GM18519 (cell line): ENCODE measurements at regions not wholly inside any gene's neighbourhood (a gene's known extent, or its start where the extent isn't known, plus 50 kb on each side); places are given as distances from the start of the nearest gene placed in this dataset.
"Not testable (repeated sequence)": the region's sequence is repeated elsewhere in the genome, so short reads cannot be mapped to it uniquely, and the experiment has no call there.

Experiments used
- ATAC-seq: cut with Tn5 transposase; IDR thresholded peaks from one replicate; pipeline ENCODE4 v1.9.1; 2021; ENCODE audit warnings: mild to moderate bottlenecking, moderate library complexity; ENCODE audit not compliant: unreplicated experiment, low FRiP score

DNA sequence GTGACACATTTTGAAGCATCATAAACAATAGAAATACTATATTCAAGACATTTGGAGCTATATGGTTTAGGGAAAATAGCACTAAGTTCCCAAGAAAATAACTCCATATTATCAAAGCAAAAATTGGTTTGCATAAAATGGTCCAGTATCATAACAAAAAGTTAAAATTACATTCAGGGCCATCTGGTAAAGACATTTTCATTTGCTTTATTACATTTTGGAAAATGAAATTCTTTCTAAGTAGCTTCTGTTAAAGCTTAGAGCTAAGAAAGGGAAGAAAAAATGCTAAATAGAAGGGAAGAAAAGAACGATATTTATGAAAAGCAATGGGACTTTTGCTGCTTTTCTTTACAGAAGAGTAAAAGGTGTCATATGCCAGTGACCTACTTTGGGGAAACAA is 155.4 kb upstream of the GOT2 start:
- ATAC-seq, result no peak

DNA sequence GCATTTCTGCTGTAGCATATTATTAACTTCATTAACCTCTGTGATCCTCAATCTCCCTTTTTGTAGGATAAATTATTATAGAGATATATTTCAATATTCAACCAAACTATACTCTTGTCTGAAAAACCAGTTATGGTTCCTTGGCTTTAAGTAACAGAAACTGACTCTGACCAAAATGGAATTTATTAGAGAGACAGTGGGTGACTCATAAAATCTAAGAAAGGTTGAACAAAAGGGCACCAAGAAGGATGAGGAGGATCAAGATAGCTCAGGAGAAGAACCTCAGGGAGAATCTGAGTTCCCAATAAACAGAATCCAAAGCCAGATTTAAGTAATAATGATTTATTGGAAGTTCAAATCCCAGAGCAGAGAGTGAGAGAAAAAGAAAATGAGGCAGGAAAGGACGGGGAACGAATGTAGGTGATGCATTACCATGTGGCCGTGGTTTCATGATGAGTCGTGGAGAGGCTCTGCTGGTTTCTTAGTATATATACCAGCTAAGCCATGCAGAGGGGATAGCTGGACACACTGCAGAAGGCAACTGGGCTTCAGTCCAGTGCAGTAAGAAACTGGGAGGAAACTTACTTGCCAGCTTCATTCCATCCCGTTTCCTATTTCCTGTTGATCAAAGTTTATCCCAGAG is 151.5 kb upstream of the GOT2 start:
- ATAC-seq, result peak; percentile 58

DNA sequence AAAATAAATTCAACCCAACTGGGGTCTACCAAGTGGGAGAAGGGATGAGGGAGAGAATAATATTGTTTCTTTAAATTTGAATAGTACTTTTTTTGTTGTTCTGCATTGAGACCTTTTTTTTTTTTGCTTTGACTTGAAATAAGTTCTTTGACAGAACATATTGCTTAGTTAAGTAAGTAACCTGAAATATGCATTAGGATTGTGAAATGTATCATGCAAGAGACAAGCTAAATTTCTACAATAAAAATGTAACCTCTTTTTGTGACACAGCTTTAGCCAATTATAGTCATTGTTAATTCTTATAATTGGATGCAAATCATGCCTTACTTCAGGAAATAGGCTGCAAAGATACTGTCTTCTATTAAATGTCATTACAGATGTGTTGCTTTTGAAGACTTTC is 150.0 kb upstream of the GOT2 start:
- ATAC-seq, result no peak

DNA sequence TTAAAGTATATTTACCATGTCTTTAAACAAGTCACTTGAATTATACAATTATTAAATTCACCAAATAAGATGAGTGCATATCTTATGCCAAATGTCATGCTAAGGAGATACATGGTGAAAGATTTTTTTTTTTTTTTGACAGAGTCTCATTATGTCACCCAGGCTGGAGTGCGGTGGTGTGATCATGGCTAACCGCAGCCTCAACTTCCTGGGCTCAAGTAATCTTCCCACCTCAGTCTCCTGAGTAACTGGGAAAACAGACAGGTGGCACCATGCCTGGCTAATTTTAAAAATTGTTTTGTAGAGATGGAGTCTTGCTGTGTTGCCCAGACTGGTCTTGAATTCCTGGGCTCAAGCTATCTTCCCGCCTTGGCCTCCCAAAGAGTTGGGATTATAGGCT is 149.0 kb upstream of the GOT2 start:
- no peak for ATAC-seq

DNA sequence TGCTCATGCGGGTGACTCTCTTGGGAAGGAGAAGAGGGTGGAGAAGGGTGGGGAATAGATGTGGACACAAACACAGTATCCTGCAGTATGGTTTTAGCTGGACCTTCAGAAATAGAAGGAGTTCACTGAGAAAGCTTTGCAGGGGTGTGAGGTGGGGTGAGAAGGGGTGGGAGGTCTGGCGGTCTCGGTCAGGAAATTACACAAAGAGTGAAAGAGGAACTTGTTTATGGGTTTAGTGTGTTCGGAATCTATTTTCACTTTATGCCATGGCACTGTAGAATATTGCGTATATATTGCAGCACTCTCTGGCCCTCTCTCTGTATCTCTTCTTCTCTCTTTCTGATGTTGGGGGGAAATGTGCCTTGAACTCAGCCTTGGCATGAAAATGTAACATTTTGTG is 148.2 kb upstream of the GOT2 start:
- peak; percentile 89 for ATAC-seq

DNA sequence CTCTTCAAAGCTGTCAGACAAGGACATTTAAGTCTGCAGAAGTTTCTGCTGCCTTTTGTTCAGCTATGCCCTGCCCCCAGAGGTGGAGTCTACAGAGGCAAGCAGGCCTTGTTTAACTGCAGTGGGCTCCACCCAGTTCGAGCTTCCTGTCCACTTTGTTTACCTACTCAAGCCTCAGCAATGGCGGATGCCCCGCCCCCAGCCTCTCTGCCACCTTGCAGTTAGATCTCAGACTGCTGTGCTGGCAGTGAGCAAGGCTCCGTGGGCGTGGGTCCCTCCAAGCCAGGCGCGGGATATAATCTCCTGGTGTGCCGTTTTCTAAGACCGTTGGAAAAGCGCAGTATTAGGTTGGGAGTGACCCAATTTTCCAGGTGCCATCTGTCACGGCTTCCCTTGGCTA is 144.5 kb upstream of the GOT2 start:
- ATAC-seq, result not testable (repeated sequence)

DNA sequence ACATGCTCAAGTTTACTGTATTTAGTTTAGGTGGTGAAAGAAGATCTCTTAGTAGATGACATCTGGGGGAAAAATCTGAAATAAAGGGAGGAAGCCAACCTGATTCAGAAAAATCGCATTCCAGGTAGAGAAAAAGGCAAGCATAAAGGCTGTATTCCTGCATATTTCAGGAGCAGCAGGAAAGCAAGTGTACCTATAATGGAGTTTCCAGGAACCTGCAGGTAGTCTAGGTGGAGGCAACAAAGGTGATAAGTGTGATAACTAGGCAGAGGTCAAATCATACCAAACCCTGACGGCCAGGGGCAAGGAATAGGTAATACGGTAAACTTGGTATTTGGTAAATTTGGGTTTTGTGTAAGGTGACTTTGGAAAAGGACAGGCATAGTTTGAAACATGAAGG is 132.8 kb upstream of the GOT2 start:
- ATAC-seq, result no peak

DNA sequence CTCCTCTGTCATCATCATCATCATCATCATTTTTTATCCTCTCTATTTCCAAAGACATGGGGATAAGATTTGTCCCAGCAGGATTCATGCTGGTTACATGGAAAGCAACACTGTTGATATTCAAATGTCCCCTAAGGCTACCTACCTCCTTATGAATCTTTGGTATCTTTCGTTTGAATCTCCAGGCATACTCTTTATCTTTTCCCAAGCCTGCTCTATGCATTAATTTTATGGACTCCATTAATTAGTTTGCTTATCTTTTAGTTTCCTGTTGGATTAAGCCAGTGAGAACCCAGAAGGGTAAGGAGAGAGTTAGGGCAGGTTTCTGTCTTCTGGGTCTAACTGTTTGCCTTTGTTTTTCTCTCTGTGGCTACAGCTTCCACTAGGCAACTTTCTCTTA is 129.6 kb upstream of the GOT2 start:
- no peak for ATAC-seq

DNA sequence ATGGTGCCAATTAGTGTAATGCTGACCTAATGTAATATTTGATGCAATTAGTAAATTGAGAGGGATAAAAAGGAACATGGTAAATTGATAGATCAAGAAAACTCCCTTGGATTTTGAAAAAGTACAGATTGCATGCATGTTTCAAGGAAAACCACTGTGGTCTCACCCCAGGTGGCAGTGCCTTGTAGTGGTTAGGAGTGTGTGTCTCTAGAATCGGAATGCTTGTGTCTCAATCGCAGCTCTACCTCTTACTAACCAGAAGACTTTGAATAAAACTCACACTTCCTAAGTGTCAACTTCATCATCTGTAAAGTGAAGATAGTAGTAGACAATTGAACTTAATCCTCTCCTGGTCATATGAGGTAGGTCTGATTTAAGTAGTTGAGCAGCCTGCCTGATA is 128.9 kb upstream of the GOT2 start:
- no peak for ATAC-seq

DNA sequence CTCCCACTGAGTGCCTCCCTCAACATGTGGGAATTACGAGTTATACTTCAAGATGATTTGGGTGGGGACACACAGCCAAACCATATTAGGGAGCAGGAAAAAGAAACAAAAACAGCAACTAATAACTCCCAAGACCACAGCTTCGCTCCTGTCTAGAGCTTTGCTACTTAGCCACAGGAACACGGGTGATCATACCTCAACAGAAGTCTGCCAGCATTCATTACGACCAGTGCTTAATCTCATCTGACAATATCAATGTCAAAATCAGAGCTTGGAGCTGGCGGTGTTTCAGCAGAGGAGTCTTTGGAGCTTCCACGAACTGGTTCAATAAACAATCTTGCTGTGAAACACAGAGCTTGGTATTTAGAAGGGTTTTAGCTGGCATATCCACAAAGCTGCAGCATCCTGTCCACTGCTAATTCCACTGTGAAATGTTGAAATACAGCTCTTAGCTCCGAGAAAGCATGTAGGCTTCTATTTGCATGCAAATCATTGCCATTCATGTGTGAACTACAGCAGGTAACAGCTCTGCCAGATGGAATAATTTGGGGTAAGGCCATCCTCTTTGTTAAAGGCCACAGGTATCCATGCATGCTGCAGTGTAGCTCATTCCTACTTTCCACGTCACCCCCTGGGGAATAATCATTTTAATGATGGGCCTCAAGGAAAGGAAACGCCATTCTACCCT is 128.4 kb upstream of the GOT2 start:
- no peak for ATAC-seq

DNA sequence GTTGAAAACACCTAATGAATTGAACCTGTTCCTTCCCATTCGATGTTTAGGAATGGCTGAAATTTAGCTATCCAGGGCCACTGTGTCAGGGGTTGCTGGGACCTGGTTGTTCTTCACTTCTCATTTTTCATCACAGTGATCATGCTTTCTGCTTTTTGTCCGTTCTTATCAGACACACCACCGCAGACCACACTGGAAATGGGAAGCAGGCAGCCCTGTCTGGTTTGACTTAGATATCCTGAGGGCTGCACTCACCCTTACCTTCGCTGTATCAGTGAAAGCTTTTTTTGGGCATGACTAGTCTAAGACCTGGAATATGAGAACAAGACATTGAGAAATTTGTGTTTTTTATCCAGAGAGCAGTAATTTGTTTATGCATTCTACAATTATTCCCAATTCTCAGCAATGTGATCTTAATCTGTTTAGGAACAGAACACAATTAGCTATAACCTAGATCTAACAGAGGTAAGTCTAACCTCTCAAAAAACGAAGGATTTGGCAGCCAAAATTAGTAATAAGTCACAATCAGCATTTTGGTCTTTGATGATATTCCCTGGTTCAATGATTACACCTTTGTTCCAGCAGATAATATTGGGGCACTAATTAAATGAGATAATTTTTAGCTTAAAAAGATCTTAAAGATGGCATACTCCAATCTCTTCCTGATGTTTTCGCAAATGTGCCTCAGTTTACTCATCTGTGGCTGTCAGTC is 126.0 kb upstream of the GOT2 start:
- ATAC-seq, result no peak

DNA sequence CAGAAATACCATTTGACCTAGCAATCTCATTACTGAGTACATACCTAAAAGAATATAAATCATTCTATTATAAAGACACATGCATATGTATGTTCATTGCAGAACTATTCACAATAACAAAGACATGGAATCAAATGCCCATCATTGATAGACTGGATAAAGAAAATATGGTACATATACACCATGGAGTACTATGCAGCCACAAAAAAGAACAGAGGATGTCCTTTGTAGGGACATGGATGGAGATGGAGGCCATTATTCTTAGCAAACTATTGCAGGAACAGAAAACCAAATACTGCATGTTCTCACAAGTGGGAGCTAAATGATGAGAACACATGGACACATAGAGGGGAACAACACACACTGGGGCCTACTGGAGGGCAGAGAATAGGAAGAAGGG is 124.5 kb upstream of the GOT2 start:
- not testable (repeated sequence) for ATAC-seq

DNA sequence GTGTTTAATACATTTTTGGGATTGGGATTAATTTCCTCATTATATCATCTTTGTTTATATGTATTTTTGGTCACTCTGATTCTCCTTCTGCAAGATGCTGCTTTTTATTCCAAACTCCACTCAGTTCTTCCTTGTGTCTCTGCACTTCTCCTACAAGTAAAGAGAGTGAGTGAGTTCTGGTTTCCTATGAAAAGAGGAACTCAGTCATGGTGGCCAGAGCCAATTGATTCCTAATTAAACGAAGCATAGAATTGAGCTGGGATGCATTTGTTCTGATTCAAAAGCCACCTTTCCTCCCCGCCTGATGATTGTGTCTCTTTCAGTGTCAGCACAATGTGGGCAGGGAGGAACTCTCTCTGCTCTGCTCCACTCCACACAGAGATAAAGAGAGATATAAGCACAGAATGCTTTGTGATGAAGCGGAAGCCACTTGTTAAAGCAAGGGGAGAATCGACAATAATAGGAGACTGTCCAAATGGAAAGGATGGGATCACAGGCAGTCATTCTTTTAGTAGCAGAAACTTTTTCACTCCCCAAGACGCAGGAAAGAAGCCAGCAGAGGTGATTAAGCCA is 121.3 kb upstream of the GOT2 start:
- ATAC-seq, result no peak

DNA sequence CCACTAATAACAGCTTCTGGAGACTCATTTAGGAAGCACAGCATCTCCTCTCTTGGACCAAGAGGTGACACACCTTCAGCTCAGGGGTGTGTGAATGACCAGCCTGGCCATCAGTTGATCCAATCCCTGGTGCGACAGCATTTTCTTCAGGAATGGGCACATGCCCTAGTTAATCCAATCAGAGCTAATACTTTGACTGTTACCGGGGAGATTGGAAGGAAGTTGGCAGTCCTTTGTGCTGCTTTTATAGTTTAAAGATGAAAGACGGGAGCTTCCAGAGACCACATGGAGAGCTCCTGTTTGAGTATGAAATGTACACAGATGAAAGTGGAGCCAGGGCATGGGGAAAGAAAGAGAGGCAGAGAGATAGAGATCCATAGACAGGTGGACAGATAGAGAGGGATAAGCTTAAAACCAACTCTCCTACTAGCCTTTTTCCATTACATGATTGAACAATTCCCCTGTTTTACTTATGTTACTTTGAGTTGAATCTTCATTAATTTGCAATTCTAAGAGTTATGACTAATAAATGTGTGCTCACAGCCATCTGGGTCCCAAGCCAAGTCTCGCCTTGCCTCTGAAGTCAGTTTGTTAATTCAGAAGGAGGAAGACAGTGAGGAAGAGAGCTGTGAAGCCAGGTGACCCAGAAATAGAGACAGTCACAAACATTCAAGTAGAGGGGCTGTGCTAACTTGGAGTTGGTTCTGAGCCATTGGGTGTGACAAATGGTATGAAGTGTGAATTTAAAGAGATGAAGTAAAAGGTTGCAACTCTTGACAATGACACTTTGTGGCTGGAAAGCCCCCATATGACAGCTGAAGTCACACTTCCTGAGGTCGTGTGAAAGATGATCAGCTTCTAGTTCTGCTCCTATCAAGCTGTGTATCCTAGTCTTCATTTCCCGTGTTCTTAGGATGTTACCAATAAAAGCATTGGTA is 120.0 kb upstream of the GOT2 start:
- ATAC-seq, result peak; percentile 73

DNA sequence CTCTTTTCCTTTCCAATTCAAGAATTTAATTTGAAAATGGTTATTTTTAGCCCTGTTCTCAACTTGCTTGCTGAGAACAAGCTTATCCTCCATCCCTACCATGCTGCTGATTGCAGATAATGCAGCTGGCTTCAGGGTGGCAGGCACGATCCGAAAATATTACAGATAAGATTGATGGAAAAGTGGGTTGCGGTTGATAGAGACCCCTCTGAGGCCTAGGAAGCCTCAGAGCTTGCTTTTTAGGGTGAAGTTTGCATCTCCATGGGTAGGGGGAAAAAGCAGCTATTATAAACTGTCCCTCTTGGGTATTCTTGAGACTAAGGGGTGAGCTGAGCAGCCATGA is 116.5 kb upstream of the GOT2 start:
- ATAC-seq, result no peak

DNA sequence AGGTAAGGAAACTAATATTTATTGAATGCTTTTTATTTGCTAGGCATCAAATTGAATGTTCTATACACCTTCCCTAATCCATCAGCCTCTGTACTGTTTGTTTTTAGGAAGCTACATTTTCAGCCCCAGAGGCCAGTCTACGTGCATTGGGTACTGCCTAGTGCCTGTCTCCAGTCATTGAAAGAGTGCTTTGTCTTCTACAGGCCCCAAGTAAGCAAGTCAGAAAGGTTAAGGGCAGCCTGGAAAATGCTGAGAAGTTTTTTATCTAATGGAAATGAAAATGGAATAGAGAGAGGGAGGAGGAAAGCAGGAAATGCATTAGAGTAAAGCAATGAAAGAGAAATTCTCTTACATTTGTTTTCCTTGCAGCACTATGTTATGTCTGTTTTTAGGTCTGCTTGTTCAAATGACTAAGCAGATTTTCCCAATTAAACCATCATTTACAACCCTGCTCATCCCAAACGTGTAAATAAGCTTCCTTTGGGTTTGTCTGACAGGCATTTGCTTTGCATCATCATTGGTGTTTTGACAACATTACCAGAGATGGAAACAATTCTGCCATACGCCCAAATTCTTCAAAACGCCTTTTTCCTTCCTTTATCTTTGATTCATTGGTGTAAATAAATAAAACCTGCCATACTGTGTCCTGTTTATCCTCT is 116.0 kb upstream of the GOT2 start:
- no peak for ATAC-seq

DNA sequence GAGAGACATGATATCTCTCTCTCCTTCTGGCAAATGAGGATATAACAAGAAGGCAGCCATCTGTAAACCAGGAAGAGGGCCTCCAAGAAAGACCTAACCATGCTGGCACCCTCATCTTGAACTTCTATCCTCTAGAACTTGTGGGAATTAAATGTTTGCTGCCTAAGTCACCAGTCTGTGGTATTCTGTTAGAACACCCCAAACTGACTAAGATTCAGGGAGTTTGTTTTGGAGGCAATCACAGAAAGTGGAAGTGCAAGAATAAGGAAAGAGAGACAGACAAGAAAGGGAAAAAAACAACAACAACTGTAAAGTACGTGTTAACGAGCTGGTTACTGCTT is 114.5 kb upstream of the GOT2 start:
- ATAC-seq, result no peak

DNA sequence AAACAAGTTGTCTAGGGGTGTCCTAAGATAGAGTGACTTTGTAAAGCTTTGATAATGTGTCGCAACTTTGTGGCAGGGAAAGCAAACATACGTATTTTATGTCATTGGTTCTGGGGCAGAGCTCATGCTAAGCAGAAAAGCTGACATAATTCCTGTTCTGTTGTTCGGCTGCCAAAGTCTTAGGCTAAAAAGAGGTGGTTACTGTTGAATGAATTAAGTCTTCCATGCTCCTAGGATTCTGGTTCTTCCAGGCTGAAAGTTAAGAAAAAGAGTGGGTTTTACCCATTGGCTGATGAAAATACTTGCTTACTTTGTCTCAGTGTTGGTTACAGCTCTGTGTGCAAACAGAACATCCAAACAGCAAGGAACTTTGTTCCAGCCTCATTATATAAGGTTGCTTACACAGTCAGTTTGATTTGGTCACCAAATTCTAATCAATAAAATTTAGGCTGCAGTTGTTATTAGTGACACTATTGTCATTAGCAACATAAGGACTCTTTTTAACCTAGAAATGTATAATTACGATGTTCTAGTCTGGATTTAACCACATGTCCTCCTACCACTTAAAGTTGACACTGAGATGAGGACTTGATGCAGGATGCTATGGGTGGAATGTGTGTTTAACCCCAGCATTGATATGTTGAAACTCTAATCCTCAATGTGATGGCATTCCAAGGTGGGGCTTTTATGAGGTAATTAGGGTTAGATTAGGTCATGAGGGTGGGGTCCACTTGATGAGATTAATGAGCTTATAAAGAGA is 114.0 kb upstream of the GOT2 start:
- no peak for ATAC-seq

DNA sequence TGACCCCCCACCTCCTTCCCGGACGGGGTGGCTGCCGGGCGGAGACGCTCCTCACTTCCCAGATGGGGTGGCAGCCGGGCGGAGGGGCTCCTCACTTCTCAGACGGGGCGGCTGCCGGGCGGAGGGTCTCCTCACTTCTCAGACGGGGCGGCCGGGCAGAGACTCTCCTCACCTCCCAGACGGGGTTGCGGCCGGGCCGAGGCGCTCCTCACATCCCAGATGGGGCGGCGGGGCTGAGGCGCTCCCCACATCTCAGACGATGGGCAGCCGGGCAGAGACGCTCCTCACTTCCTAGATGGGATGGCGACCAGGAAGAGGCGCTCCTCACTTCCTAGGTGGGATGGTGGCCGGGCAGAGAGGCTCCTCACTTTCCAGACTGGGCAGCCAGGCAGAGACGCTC is 112.1 kb upstream of the GOT2 start:
- not testable (repeated sequence) for ATAC-seq

DNA sequence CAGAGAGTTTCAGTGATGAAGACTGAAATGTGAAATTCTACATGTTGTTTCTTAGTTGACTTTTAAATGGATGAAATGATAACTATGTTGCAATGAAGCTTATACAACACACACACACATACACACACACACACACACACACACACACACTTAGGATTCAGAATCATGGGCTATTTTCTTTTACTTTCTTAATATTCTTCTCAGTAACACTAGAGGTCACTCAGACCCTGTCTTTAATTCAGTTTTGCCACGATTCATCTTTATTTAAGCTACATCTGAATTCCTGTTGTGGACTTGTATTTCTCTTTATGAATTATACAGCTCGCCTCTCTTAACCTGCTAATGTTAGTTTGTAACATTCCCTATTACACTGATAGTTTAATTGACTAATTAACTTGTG is 109.6 kb upstream of the GOT2 start:
- ATAC-seq, result no peak
